Smooth muscle cell (in vitro differentiated cells): ENCODE measurements at regions not wholly inside any gene's neighbourhood (a gene's known extent, or its start where the extent isn't known, plus 50 kb on each side); places are given as distances from the start of the nearest gene placed in this dataset.
A peak's percentile ranks its signal among the peaks of the same experiment; 100 is the strongest.

ENCODE experiments used
- DNase-seq: peaks from one replicate; lab custom pipeline; 2025; ENCODE audit not compliant: unreplicated experiment; lab: John Stamatoyannopoulos, UW
- H2AFZ ChIP-seq: fragments of 200-600 bp; sonication (generic); 2 replicates; pipeline ENCODE4 v1.6.0; 2016; ENCODE audit warnings: antibody characterized with exemption, low read depth, mild to moderate bottlenecking
- H3F3A ChIP-seq: fragments of 200-600 bp; sonication (generic); 2 replicates; pipeline ENCODE4 v1.6.0; 2017; ENCODE audit warnings: antibody characterized with exemption, low read depth
- H3K27ac ChIP-seq: fragments of 200-600 bp; sonication (generic); 2 replicates; pipeline ENCODE4 v1.5.1; 2016; ENCODE audit warnings: low read depth, mild to moderate bottlenecking
- H3K27me3 ChIP-seq: fragments of 200-600 bp; sonication (generic); 2 replicates; pipeline ENCODE4 v1.6.1; 2016; ENCODE audit warnings: low read depth, mild to moderate bottlenecking
- H3K36me3 ChIP-seq: fragments of 200-600 bp; sonication (generic); 2 replicates; pipeline ENCODE4 v1.5.1; 2016; ENCODE audit warnings: low read depth
- H3K4me1 ChIP-seq: fragments of 200-600 bp; sonication (generic); 2 replicates; pipeline ENCODE4 v1.5.1; 2016; ENCODE audit warnings: low read depth
- H3K4me2 ChIP-seq: fragments of 200-600 bp; sonication (generic); 2 replicates; pipeline ENCODE4 v1.6.0; 2016; ENCODE audit warnings: mild to moderate bottlenecking
- H3K4me3 ChIP-seq: fragments of 200-600 bp; sonication (generic); 2 replicates; pipeline ENCODE4 v1.5.1; 2016; ENCODE audit warnings: mild to moderate bottlenecking
- H3K79me2 ChIP-seq: fragments of 200-600 bp; sonication (generic); 2 replicates; pipeline ENCODE4 v1.6.0; 2016; ENCODE audit warnings: low read depth, mild to moderate bottlenecking
- H3K9ac ChIP-seq: fragments of 200-600 bp; sonication (generic); 2 replicates; pipeline ENCODE4 v1.6.0; 2016; ENCODE audit warnings: low read depth
- H3K9me3 ChIP-seq: fragments of 200-600 bp; sonication (generic); replicated peaks from 2 replicates; pipeline ENCODE4 v1.5.1; 2016; ENCODE audit warnings: low read depth
- H4K20me1 ChIP-seq: fragments of 200-600 bp; sonication (generic); 2 replicates; pipeline ENCODE4 v1.6.0; 2016; ENCODE audit warnings: low read depth
- CTCF ChIP-seq: fragments of 200-600 bp; sonication (generic); IDR thresholded peaks from 2 replicates; pipeline ENCODE4 v1.5.1; 2017; ENCODE audit warnings: borderline replicate concordance, mild to moderate bottlenecking, antibody characterized with exemption; ENCODE audit not compliant: insufficient read depth, poor library complexity, severe bottlenecking
- WGBS: methylation state at CpG from one replicate; pipeline ENCODE4 v1.1.7; 2016; ENCODE audit warnings: low lambda C conversion rate; 5-methylcytosine and 5-hydroxymethylcytosine counted together

- Histone ChIP-seq H3K4me2 (peak overlapping the region; percentile 66), H3K4me1 (peaks cover 16% of the 10 kb centered on the region), H3K9ac (no peak overlapping the region), H3K4me3 (no peak overlapping the region), H2AFZ (no peak overlapping the region), H3K27me3 (no peaks in the 10 kb centered on the region), H3K36me3 (no peaks in the 10 kb centered on the region), H3K27ac (no peak overlapping the region), H3F3A (peaks cover 4% of the 10 kb centered on the region), H3K9me3 (no peaks in the 10 kb centered on the region), H4K20me1 (peaks cover 53% of the 10 kb centered on the region), H3K79me2 (peaks cover 7% of the 10 kb centered on the region)
- no peak for DNase-seq
- TF ChIP-seq CTCF: no peak
- 41% methylated on average over 3 of the region's 3 CpGs for WGBS
These were observed 165.8 kb upstream of the ROPN1 start for GRCh38 chr3:124157748-124158147.

GRCh38 chr3:124158168-124158881, 166.4 kb upstream of the ROPN1 start:
- H3K27ac ChIP-seq: no peak overlapping the region
- 24% methylated on average over 5 of the region's 5 CpGs for WGBS
- H2AFZ ChIP-seq: no peak overlapping the region
- H3K9ac ChIP-seq: no peak overlapping the region
- H3K79me2 ChIP-seq: peaks cover 7% of the 10 kb centered on the region
- H4K20me1 ChIP-seq: peaks cover 53% of the 10 kb centered on the region
- H3K4me1 ChIP-seq: peaks cover 16% of the 10 kb centered on the region
- H3K4me3 ChIP-seq: no peak overlapping the region
- H3K9me3 ChIP-seq: no peaks in the 10 kb centered on the region
- peaks cover 4% of the 10 kb centered on the region for H3F3A ChIP-seq
- H3K27me3 ChIP-seq: no peaks in the 10 kb centered on the region
- no peak for DNase-seq
- no peaks in the 10 kb centered on the region for H3K36me3 ChIP-seq
- H3K4me2 ChIP-seq: peak overlapping the region; percentile 17
- no peak for TF ChIP-seq CTCF

- Histone ChIP-seq H2AFZ (no peak overlapping the region), H3K9me3 (no peaks in the 10 kb centered on the region), H3K4me3 (no peak overlapping the region), H3F3A (peaks cover 2% of the 10 kb centered on the region), H3K27ac (no peak overlapping the region), H3K36me3 (no peaks in the 10 kb centered on the region), H3K79me2 (no peaks in the 10 kb centered on the region), H3K4me2 (no peak overlapping the region), H3K9ac (no peak overlapping the region), H3K27me3 (no peaks in the 10 kb centered on the region), H4K20me1 (peaks cover 60% of the 10 kb centered on the region), H3K4me1 (peaks cover 14% of the 10 kb centered on the region)
- 71% methylated on average over 2 of the region's 2 CpGs for WGBS
- no peak for TF ChIP-seq CTCF
- no peak for DNase-seq
These were observed 169.5 kb upstream of the ROPN1 start for GRCh38 chr3:124161448-124161847.

GRCh38 chr3:124163689-124164088, 171.8 kb upstream of the ROPN1 start:
- no peak overlapping the region for H3K4me3 ChIP-seq
- H3K9ac ChIP-seq: no peak overlapping the region
- H3K79me2 ChIP-seq: no peaks in the 10 kb centered on the region
- peaks cover 53% of the 10 kb centered on the region for H4K20me1 ChIP-seq
- H3K4me1 ChIP-seq: no peaks in the 10 kb centered on the region
- H3F3A ChIP-seq: no peaks in the 10 kb centered on the region
- H3K4me2 ChIP-seq: no peak overlapping the region
- no peak overlapping the region for H2AFZ ChIP-seq
- H3K9me3 ChIP-seq: no peaks in the 10 kb centered on the region
- DNase-seq: no peak
- no peaks in the 10 kb centered on the region for H3K27me3 ChIP-seq
- no peaks in the 10 kb centered on the region for H3K36me3 ChIP-seq
- TF ChIP-seq CTCF: no peak
- H3K27ac ChIP-seq: no peak overlapping the region
